Psoas muscle (tissue), 7 donors: ENCODE measurements at regions not wholly inside any gene's neighbourhood (a gene's known extent, or its start where the extent isn't known, plus 50 kb on each side); places are given as distances from the start of the nearest gene placed in this dataset.

ENCODE experiments used
- ATAC-seq, 4 donors: fragments of 200-7000 bp; cut with Tn5 transposase; one replicate each; pipeline ENCODE4 v1.9.1; 2020; ENCODE audit warnings: moderate library complexity in 3 of 4, mild to moderate bottlenecking in 2 of 4
- DNase-seq, 2 donors: peaks; one replicate each; pipeline ENCODE4 v3.0.0-alpha.2; 2020
- H3K27ac ChIP-seq: fragments of 200-600 bp; one replicate; pipeline ENCODE4 v1.8.0; 2022
- H3K27me3 ChIP-seq, 3 donors: fragments of 200-600 bp in 1 of 3; one replicate each; pipeline versions ENCODE4 v1.6.1 to v1.8.0; 2013 to 2022; ENCODE audit warnings: low read length in 2 of 3, mild to moderate bottlenecking in 2 of 3, moderate library complexity in 1 of 3; ENCODE audit not compliant: insufficient read depth in 3 of 3
- H3K36me3 ChIP-seq, 2 donors: fragments of 200-600 bp in 1 of 2; one replicate each; pipeline versions ENCODE4 v1.6.1 to v1.8.0; 2013 to 2022; ENCODE audit warnings: low read depth in 1 of 2, mild to moderate bottlenecking in 1 of 2, moderate library complexity in 1 of 2; ENCODE audit not compliant: insufficient read depth in 1 of 2
- H3K4me1 ChIP-seq: fragments of 200-600 bp; one replicate; pipeline ENCODE4 v1.8.0; 2022
- H3K4me3 ChIP-seq: fragments of 200-600 bp; one replicate; pipeline ENCODE4 v1.8.0; 2022; ENCODE audit warnings: mild to moderate bottlenecking
- H3K9me3 ChIP-seq: fragments of 200-600 bp; one replicate; pipeline ENCODE4 v1.8.0; 2022
- CTCF ChIP-seq: fragments of 200-600 bp; IDR thresholded peaks from one replicate; pipeline ENCODE4 v1.8.0; 2022; ENCODE audit warnings: antibody characterized with exemption
- WGBS, 3 donors: extraction: QIAGEN DNeasy Blood & Tissue Kit; methylation state at CpG; one replicate each; pipeline versions ENCODE4 v1.1.6 to v1.1.7; 2013; 5-methylcytosine and 5-hydroxymethylcytosine counted together
- intact Hi-C, 2 donors: fragments of 100-400 bp; cut with DNase I; formaldehyde crosslinking; loops; one replicate each; pipeline versions ENCODE4 v1.11.0 to v1.14.2; 2022
- donor health status: healthy with polysubstance abuse.
- donor health status: DM: no; HTN: no; CAD: no; lungs with moderate emphysema.
- donor health status: Bipolar disorder and iron deficiency.
- donor health status: healthy.
- donor health status: DM: yes; HTN: yes; CAD: no.
- donor health status: DM: no; HTN: no; CAD: no.
- donor health status: DM: yes; HTN: yes; CAD: no.

- Histone ChIP-seq H3K4me1 (no peaks in the 10 kb centered on the region), H3K4me3 (no peak overlapping the region), H3K27me3 (no peaks in the 10 kb centered on the region), H3K9me3 (no peaks in the 10 kb centered on the region), H3K27ac (no peak overlapping the region), H3K36me3 (no peaks in the 10 kb centered on the region)
- intact Hi-C loops = no loop called here
- WGBS, 3 donors = 84 to 86% (median 85%) methylated on average over 6 of the region's 6 CpGs
- no peak for DNase-seq
- no peak for ATAC-seq
- TF ChIP-seq CTCF = no peak
These were observed 757.7 kb upstream of the TMEM132C start for GRCh38 chr12:127509066-127509778.

- no peaks in the 10 kb centered on the region for H3K27me3 ChIP-seq
- H3K4me1 ChIP-seq = no peaks in the 10 kb centered on the region
- DNase-seq (no peak), ATAC-seq (no peak)
- H3K27ac ChIP-seq = no peak overlapping the region
- intact Hi-C loops = no loop called here
- WGBS, 3 donors = 39 to 47% (median 43%) methylated on average over 2 of the region's 2 CpGs
- H3K4me3 ChIP-seq = no peak overlapping the region
- TF ChIP-seq CTCF = no peak
- no peaks in the 10 kb centered on the region for H3K36me3 ChIP-seq
- no peaks in the 10 kb centered on the region for H3K9me3 ChIP-seq
These were observed 751.0 kb upstream of the TMEM132C start for GRCh38 chr12:127515941-127516340.

DNA sequence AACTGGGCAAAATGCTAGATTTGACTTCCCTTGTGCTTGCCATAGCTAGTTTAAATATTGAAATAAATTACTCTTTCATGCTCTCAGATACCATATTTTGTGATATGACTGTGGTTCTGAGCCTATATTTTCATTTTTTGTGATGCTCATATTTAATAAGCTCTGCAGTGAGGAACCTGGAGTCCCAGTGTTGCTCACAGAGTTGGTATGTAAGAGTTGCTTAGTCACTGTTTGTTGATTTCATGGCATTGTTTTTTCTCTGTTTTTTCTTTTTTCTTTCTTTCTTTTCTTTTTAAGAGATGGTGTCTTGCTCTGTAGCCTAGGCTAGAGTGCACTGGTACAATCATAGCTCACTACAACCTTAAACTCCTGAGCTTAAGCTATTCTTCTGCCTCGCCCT is 750.5 kb upstream of the TMEM132C start:
- intact Hi-C loops = no loop called here
- H3K9me3 ChIP-seq = no peaks in the 10 kb centered on the region
- TF ChIP-seq CTCF = no peak

GRCh38 chr12:127519779-127520178 is 747.2 kb upstream of the TMEM132C start:
- intact Hi-C loops = no loop called here
- Histone ChIP-seq H3K4me3 (no peak overlapping the region), H3K9me3 (no peaks in the 10 kb centered on the region), H3K27ac (no peak overlapping the region), H3K27me3 (no peaks in the 10 kb centered on the region), H3K4me1 (no peaks in the 10 kb centered on the region), H3K36me3 (no peaks in the 10 kb centered on the region)
- ATAC-seq = no peak
- TF ChIP-seq CTCF = no peak
- 41 to 56% (median 47%) methylated on average over 2 of the region's 2 CpGs for WGBS, 3 donors
- no peak for DNase-seq

More for the DNA sequence above, 750.5 kb upstream of the TMEM132C start:
- no peak overlapping the region for H3K27ac ChIP-seq
- H3K36me3 ChIP-seq = no peaks in the 10 kb centered on the region
- no peak for DNase-seq
- no peaks in the 10 kb centered on the region for H3K4me1 ChIP-seq
- H3K27me3 ChIP-seq = no peaks in the 10 kb centered on the region
- ATAC-seq = no peak
- WGBS, 3 donors = 81 to 93% (median 84%) methylated on average over 1 of the region's 1 CpG
- no peak overlapping the region for H3K4me3 ChIP-seq

DNA sequence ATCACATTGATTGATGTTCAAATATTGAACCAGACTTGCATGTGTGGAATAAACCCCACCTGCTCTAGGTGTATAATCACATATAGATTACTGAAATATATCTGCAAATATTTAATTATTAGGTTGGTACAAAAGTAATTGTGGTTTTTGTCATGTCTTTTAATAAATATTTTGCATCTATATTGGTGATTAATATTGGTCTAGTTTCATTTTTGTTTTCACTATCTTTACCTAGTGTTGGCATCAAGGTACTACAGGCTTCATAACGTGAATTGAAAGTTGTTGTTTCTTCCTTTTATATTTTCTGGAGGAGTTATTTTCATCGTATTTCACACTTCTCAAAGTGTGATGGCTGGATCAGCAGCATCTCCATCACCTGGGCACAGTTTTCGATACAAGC is 740.0 kb upstream of the TMEM132C start:
- Histone ChIP-seq H3K4me1 (no peaks in the 10 kb centered on the region), H3K36me3 (no peaks in the 10 kb centered on the region), H3K4me3 (no peak overlapping the region), H3K27me3 (peaks cover 0 to 2% (median 0%) of the 10 kb centered on the region in 3 donors), H3K9me3 (no peaks in the 10 kb centered on the region), H3K27ac (no peak overlapping the region)
- no peak for DNase-seq
- ATAC-seq = no peak
- intact Hi-C loops = no loop called here
- 75 to 86% (median 76%) methylated on average over 3 of the region's 3 CpGs for WGBS, 3 donors
- TF ChIP-seq CTCF = no peak
